Astrocyte of the spinal cord (primary cell): ENCODE measurements at regions not wholly inside any gene's neighbourhood (a gene's known extent, or its start where the extent isn't known, plus 50 kb on each side); places are given as distances from the start of the nearest gene placed in this dataset.

Experiments
- DNase-seq: peaks from one replicate; pipeline ENCODE4 v3.0.0; 2011; ENCODE audit warnings: low read depth, low spot score
- H3K4me3 ChIP-seq: 2 replicates; pipeline ENCODE4 v1.5.1; 2011; ENCODE audit warnings: low read depth, mild to moderate bottlenecking, low read length, moderate library complexity
- CTCF ChIP-seq: IDR thresholded peaks from 2 replicates; pipeline ENCODE4 v1.5.1; 2012; ENCODE audit warnings: low read depth, mild to moderate bottlenecking, low read length, inconsistent platforms
- in situ Hi-C: cut with HindIII; loops from 2 replicates; pipeline ENCODE4 v1.10.0; 2017; ENCODE audit warnings: low sequenced_read_pairs

GRCh38 chr10:83522881-83523386, 616.4 kb upstream of the GHITM start:
- TF ChIP-seq CTCF, result no peak
- DNase-seq, result peak; percentile 65
- H3K4me3 ChIP-seq, result no peak overlapping the region
- in situ Hi-C loops, result no loop called here

- DNase-seq, result no peak
- no peak overlapping the region for H3K4me3 ChIP-seq
- in situ Hi-C loops, result no loop called here
- no peak for TF ChIP-seq CTCF
These were observed 611.4 kb upstream of the GHITM start for GRCh38 chr10:83527934-83528333.

- no peak for DNase-seq
- TF ChIP-seq CTCF, result no peak
- no peak overlapping the region for H3K4me3 ChIP-seq
- in situ Hi-C loops, result no loop called here
These were observed 606.0 kb upstream of the GHITM start for GRCh38 chr10:83533290-83533689.

- in situ Hi-C loops, result no loop called here
- no peak overlapping the region for H3K4me3 ChIP-seq
- TF ChIP-seq CTCF, result no peak
- DNase-seq, result peak; percentile 23
These were observed 602.9 kb upstream of the GHITM start for GRCh38 chr10:83536426-83536825.

- DNase-seq, result no peak
- in situ Hi-C loops, result no loop called here
- H3K4me3 ChIP-seq, result no peak overlapping the region
- TF ChIP-seq CTCF, result no peak
These were observed 601.3 kb upstream of the GHITM start for GRCh38 chr10:83538047-83538446.

- in situ Hi-C loops, result no loop called here
- DNase-seq, result peak; percentile 59
- H3K4me3 ChIP-seq, result no peak overlapping the region
- TF ChIP-seq CTCF, result no peak
These were observed 599.6 kb upstream of the GHITM start for GRCh38 chr10:83539528-83540308.
